Heart left ventricle (tissue), 16 donors: ENCODE measurements at regions not wholly inside any gene's neighbourhood (a gene's known extent, or its start where the extent isn't known, plus 50 kb on each side); places are given as distances from the start of the nearest gene placed in this dataset.
A peak's percentile ranks its signal among the peaks of the same experiment; 100 is the strongest.

Source experiments
- ATAC-seq, 4 donors: fragments of 200-7000 bp; cut with Tn5 transposase; one replicate each; pipeline ENCODE4 v1.9.1; 2020 to 2022; ENCODE audit warnings: moderate library complexity in 4 of 4, mild to moderate bottlenecking in 3 of 4, moderate number of reproducible peaks in 1 of 4
- DNase-seq, 5 donors: peaks; one replicate each; pipeline ENCODE4 v3.0.0-alpha.2; 2020
- H3K27ac ChIP-seq, 12 donors: fragments of 200-600 bp; sonication (generic) in 4 of 12; one replicate each; pipeline versions ENCODE4 v1.5.0 to v1.8.0; 2016 to 2022; ENCODE audit warnings: mild to moderate bottlenecking in 2 of 12
- H3K27me3 ChIP-seq, 9 donors: fragments of 200-600 bp; sonication (generic) in 2 of 9; one replicate each; pipeline versions ENCODE4 v1.5.1 to v1.8.0; 2016 to 2022; ENCODE audit warnings: mild to moderate bottlenecking in 3 of 9
- H3K36me3 ChIP-seq, 9 donors: fragments of 200-600 bp; sonication (generic) in 2 of 9; one replicate each; pipeline versions ENCODE4 v1.5.0 to v1.8.0; 2018 to 2022; ENCODE audit warnings: mild to moderate bottlenecking in 2 of 9
- H3K4me1 ChIP-seq, 12 donors: fragments of 200-600 bp; sonication (generic) in 4 of 12; one replicate each; pipeline versions ENCODE4 v1.5.0 to v1.8.0; 2016 to 2022; ENCODE audit warnings: mild to moderate bottlenecking in 3 of 12
- H3K4me3 ChIP-seq, 12 donors: fragments of 200-600 bp; sonication (generic) in 4 of 12; one replicate each; pipeline versions ENCODE4 v1.5.0 to v1.8.0; 2017 to 2022; ENCODE audit warnings: mild to moderate bottlenecking in 9 of 12, moderate library complexity in 4 of 12
- H3K9me3 ChIP-seq, 12 donors: fragments of 200-600 bp; sonication (generic) in 4 of 12; one replicate each; pipeline versions ENCODE4 v1.5.0 to v1.8.0; 2016 to 2022; ENCODE audit warnings: mild to moderate bottlenecking in 1 of 12
- POLR2A ChIP-seq, 2 donors: fragments of 450-650 bp; IDR thresholded peaks; one replicate each; pipeline ENCODE4 v1.6.1; 2017; ENCODE audit warnings: antibody characterized with exemption in 2 of 2, mild to moderate bottlenecking in 2 of 2, moderate library complexity in 2 of 2
- WGBS, 4 donors: extraction: QIAGEN DNeasy Blood & Tissue Kit in 2 of 4; methylation state at CpG; one replicate each; pipeline versions ENCODE4 v1.1.5 to v1.1.7; 2013 to 2018; 5-methylcytosine and 5-hydroxymethylcytosine counted together
- intact Hi-C, 10 donors: fragments of 100-400 bp; cut with DNase I; formaldehyde crosslinking; loops; one replicate each; pipeline versions ENCODE4 v1.11.1 to v1.14.2; 2022
- TF ChIP-seq, protein P1 (sequence below), 12 donors: fragments of 200-600 bp; sonication (generic) in 4 of 12; IDR thresholded peaks; one replicate each; pipeline versions ENCODE4 v1.5.0 to v1.8.0; 2018 to 2022; ENCODE audit warnings: antibody characterized with exemption in 12 of 12, mild to moderate bottlenecking in 5 of 12
- donor health status: ischemic (EF 13 %, LVEDD 7.1; RV severe dilation, severe dysfunction).
- donor health status: healthy with polysubstance abuse.
- donor health status: DM: no; HTN: yes; CAD: no.
- donor health status: DM: no; HTN: no; CAD: no.
- donor health status: ischemic (EF 25% LVEDD 6.9; RV normal size, moderate dysfunction).
- donor health status: ischemic (EF 25% LVEDD 5.7; RV mildly dilated, moderate dysfunction).
- donor health status: healthy.
- donor health status: DM: yes; HTN: yes; CAD: no.
- donor health status: ischemic (EF 35%, LVEDD 5.7; RV mildly dilated, moderate dysfunction).
- donor health status: nonischemic (EF 11% LVEDD 7.7; RV severe dilation, severe dysfunction).
- donor health status: DM: yes; HTN: yes; CAD: no.
- donor health status: PGD.
- donor health status: ischemic (EF 29% LVEDD 5.4; RV normal size, mild dysfunction).
- donor health status: nonischemic (EF 23%, LVEDD 6.1; RV moderate dilation, normal function).

DNA sequence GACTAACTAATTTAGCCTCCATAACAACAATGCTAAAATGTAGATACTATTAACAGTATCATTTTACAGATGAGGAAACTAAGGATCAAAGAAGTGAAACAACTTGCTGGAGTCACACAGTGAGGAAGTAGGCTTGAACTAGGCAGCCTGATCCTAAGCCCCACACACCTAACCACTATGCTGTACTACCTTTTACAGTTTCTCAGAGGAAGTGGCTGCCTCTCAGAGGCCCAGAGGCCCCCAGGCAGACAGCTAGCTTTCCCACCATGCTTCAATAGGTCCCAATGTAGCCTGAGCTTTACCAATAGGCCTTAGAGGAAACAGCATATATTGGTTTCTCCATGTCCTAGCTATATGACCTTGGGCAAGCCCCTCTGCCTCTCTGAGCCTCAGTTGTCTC lies 69.4 kb upstream of the PJA1 start:
- Histone ChIP-seq H3K4me3 (no peak overlapping the region), H3K4me1 (peaks cover 0 to 5% (median 0%) of the 10 kb centered on the region in 12 donors), H3K9me3 (no peaks in the 10 kb centered on the region), H3K27me3 (peaks cover 0 to 23% (median 0%) of the 10 kb centered on the region in 9 donors), H3K27ac (no peak overlapping the region), H3K36me3 (no peaks in the 10 kb centered on the region)
- TF ChIP-seq, protein P1, sequence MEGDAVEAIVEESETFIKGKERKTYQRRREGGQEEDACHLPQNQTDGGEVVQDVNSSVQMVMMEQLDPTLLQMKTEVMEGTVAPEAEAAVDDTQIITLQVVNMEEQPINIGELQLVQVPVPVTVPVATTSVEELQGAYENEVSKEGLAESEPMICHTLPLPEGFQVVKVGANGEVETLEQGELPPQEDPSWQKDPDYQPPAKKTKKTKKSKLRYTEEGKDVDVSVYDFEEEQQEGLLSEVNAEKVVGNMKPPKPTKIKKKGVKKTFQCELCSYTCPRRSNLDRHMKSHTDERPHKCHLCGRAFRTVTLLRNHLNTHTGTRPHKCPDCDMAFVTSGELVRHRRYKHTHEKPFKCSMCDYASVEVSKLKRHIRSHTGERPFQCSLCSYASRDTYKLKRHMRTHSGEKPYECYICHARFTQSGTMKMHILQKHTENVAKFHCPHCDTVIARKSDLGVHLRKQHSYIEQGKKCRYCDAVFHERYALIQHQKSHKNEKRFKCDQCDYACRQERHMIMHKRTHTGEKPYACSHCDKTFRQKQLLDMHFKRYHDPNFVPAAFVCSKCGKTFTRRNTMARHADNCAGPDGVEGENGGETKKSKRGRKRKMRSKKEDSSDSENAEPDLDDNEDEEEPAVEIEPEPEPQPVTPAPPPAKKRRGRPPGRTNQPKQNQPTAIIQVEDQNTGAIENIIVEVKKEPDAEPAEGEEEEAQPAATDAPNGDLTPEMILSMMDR (IDR thresholded peaks at IDR 0.05), result no peak
- TF ChIP-seq POLR2A (IDR thresholded peaks at IDR 0.05), result no peak
- intact Hi-C loops, result loop anchor here in 6 of 10 donors (5.0 to 10.0 kb wide), 3 partner anchors 48 to 53 kb away; no protein-coding TSS in a partner anchor
- no peak for DNase-seq
- no peak for ATAC-seq

DNA sequence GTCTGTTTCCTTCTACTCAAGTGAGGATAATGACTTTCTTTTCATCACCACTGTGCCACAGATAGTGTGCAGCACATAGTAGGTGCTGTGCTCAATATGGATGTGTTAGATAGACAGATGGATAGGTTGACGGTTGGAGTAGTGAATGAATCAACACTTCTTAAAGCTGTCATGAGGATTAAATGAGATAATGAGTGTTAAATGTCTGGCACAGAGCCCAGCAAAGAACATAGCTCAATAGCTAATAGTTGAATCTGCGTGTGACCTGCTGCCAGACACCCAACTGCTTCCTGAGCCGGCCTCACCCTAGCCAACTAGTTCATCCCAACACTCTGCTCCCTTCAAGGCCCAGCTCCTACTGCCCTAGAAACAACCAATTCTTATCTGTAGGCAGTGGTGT lies 67.7 kb upstream of the PJA1 start:
- H3K27me3 ChIP-seq, result peaks cover 0 to 19% (median 0%) of the 10 kb centered on the region in 9 donors
- H3K27ac ChIP-seq, result no peak overlapping the region
- WGBS, 4 donors, result 24 to 30% (median 27%) methylated on average over 3 of the region's 3 CpGs
- H3K36me3 ChIP-seq, result no peaks in the 10 kb centered on the region
- H3K4me3 ChIP-seq, result no peak overlapping the region
- H3K9me3 ChIP-seq, result no peaks in the 10 kb centered on the region
- no peaks in the 10 kb centered on the region for H3K4me1 ChIP-seq
- ATAC-seq (peak in 1 of 4 donors; percentile 35), DNase-seq (no peak)
- intact Hi-C loops, result loop anchor here in 3 of 10 donors (10.0 kb wide), 1 partner anchor 52 kb away; no protein-coding TSS in a partner anchor
- TF ChIP-seq, protein P1 (IDR thresholded peaks at IDR 0.05), result no peak
- no peak for TF ChIP-seq POLR2A (IDR thresholded peaks at IDR 0.05)

DNA sequence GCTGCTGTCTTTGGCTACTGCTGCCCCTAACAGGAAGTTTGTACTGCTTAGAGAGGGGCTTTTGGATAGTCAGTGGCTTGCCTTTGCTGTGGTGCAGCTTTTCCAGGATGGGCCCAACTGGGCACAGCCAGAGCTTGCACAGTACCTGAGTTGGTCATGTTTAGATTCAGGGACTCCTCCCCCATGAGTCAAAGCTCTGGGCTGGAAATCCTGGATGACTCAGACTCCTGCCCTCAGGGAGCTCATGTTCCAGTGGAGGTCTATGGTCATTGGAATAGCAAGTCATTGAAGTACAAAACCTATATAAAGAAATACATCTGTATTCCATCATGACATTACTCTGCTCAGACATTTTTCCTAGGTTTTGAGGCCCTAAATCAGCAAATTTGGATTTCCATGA lies 66.7 kb upstream of the PJA1 start:
- Histone ChIP-seq H3K36me3 (no peaks in the 10 kb centered on the region), H3K27ac (no peak overlapping the region), H3K4me3 (no peak overlapping the region), H3K27me3 (peaks cover 0 to 19% (median 0%) of the 10 kb centered on the region in 9 donors), H3K4me1 (no peaks in the 10 kb centered on the region), H3K9me3 (no peaks in the 10 kb centered on the region)
- intact Hi-C loops, result loop anchor here in 3 of 10 donors (10.0 kb wide), 1 partner anchor 53 kb away; no protein-coding TSS in a partner anchor
- DNase-seq, result no peak
- TF ChIP-seq POLR2A (IDR thresholded peaks at IDR 0.05), result no peak
- TF ChIP-seq, protein P1 (IDR thresholded peaks at IDR 0.05), result no peak
- ATAC-seq, result no peak

DNA sequence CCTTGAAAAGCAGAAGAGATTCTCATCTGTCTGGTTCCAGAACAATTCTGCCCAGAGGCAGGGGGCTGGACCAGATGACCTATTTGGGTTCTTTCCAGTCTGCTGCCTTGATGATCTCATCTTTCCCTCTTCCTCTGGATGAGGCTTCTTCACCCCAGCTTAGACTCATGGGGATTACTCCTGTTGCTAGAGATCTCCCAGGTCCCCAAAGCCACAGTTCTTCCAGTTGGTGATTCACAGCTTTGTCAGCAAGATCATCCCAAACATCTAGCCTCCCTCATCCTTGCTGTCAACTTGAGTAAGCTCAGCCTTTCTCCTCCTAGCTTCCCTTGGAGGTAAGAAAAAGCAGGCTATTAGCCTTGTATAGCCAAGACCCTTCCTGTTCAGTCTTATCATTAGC lies 64.2 kb upstream of the PJA1 start:
- no peak overlapping the region for H3K4me3 ChIP-seq
- DNase-seq, result no peak
- no peaks in the 10 kb centered on the region for H3K4me1 ChIP-seq
- H3K36me3 ChIP-seq, result no peaks in the 10 kb centered on the region
- H3K27ac ChIP-seq, result no peak overlapping the region
- TF ChIP-seq, protein P1 (IDR thresholded peaks at IDR 0.05), result no peak
- no peak for TF ChIP-seq POLR2A (IDR thresholded peaks at IDR 0.05)
- intact Hi-C loops, result loop anchor here in 6 of 10 donors (10.0 kb wide), 4 partner anchors 55 to 155 kb away; no protein-coding TSS in a partner anchor
- no peak for ATAC-seq
- H3K27me3 ChIP-seq, result peaks cover 0 to 3% (median 0%) of the 10 kb centered on the region in 9 donors
- H3K9me3 ChIP-seq, result no peaks in the 10 kb centered on the region
